ENCODE measurements at regions not wholly inside any gene's neighbourhood (a gene's known extent, or its start where the extent isn't known, plus 50 kb on each side); places are given as distances from the start of the nearest gene placed in this dataset.

- FAIRE-seq (no peak), DNase-seq (ENCODE audit: insufficient read length) (no peak)
- TF ChIP-seq POLR2A (IDR thresholded peaks at IDR 0.05; ENCODE audit: low read depth, low read length) (no peak), TAF1 (IDR thresholded peaks at IDR 0.05; ENCODE audit: borderline replicate concordance, low read depth, low read length) (no peak)
Measured at GRCh38 chr6:85124472-85125354, 325.2 kb upstream of the NT5E start.

- no peak for TF ChIP-seq POLR2AphosphoS5 (IDR thresholded peaks at IDR 0.05; ENCODE audit: low read depth, low read length)
- TF ChIP-seq POLR2A (IDR thresholded peaks at IDR 0.05; ENCODE audit: low read depth, low read length): no peak
- no peak for TF ChIP-seq TAF1 (IDR thresholded peaks at IDR 0.05; ENCODE audit: borderline replicate concordance, low read depth, low read length)
- no peak for DNase-seq (ENCODE audit: insufficient read length)
- no peak for FAIRE-seq
Measured at GRCh38 chr6:85121158-85121557, 328.7 kb upstream of the NT5E start.

GRCh38 chr6:85118652-85119235 is 331.1 kb upstream of the NT5E start:
- no peak for DNase-seq (ENCODE audit: insufficient read length)
- FAIRE-seq: no peak
- no peak for TF ChIP-seq POLR2AphosphoS5 (IDR thresholded peaks at IDR 0.05; ENCODE audit: low read depth, low read length)
- TF ChIP-seq POLR2A (IDR thresholded peaks at IDR 0.05; ENCODE audit: low read depth, low read length): no peak
- TF ChIP-seq TAF1 (IDR thresholded peaks at IDR 0.05; ENCODE audit: borderline replicate concordance, low read depth, low read length): no peak

- FAIRE-seq: no peak
- no peak for DNase-seq (ENCODE audit: insufficient read length)
- TF ChIP-seq TAF1 (IDR thresholded peaks at IDR 0.05; ENCODE audit: borderline replicate concordance, low read depth, low read length) (no peak), POLR2A (IDR thresholded peaks at IDR 0.05; ENCODE audit: low read depth, low read length) (no peak), POLR2AphosphoS5 (IDR thresholded peaks at IDR 0.05; ENCODE audit: low read depth, low read length) (no peak)
Measured at GRCh38 chr6:85118233-85118632, 331.6 kb upstream of the NT5E start.

GRCh38 chr6:85116475-85116874 is 333.4 kb upstream of the NT5E start:
- no peak for DNase-seq (ENCODE audit: insufficient read length)
- TF ChIP-seq TAF1 (IDR thresholded peaks at IDR 0.05; ENCODE audit: borderline replicate concordance, low read depth, low read length): no peak
- FAIRE-seq: no peak

GRCh38 chr6:85115876-85116275 is 334.0 kb upstream of the NT5E start:
- TF ChIP-seq POLR2A (IDR thresholded peaks at IDR 0.05; ENCODE audit: low read depth, low read length) (no peak), POLR2AphosphoS5 (IDR thresholded peaks at IDR 0.05; ENCODE audit: low read depth, low read length) (no peak), TAF1 (IDR thresholded peaks at IDR 0.05; ENCODE audit: borderline replicate concordance, low read depth, low read length) (no peak)

GRCh38 chr6:85115376-85115775 is 334.5 kb upstream of the NT5E start:
- FAIRE-seq: no peak
- DNase-seq (ENCODE audit: insufficient read length): no peak
- TF ChIP-seq TAF1 (IDR thresholded peaks at IDR 0.05; ENCODE audit: borderline replicate concordance, low read depth, low read length): no peak
- TF ChIP-seq POLR2AphosphoS5 (IDR thresholded peaks at IDR 0.05; ENCODE audit: low read depth, low read length): no peak
- TF ChIP-seq POLR2A (IDR thresholded peaks at IDR 0.05; ENCODE audit: low read depth, low read length): no peak

More at GRCh38 chr6:85115876-85116275, 334.0 kb upstream of the NT5E start:
- DNase-seq (ENCODE audit: insufficient read length): no peak
- no peak for FAIRE-seq

- no peak for DNase-seq (ENCODE audit: insufficient read length)
- TF ChIP-seq POLR2A (IDR thresholded peaks at IDR 0.05; ENCODE audit: low read depth, low read length) (no peak), POLR2AphosphoS5 (IDR thresholded peaks at IDR 0.05; ENCODE audit: low read depth, low read length) (no peak), TAF1 (IDR thresholded peaks at IDR 0.05; ENCODE audit: borderline replicate concordance, low read depth, low read length) (no peak)
- FAIRE-seq: no peak
Measured at GRCh38 chr6:85114581-85114935, 335.3 kb upstream of the NT5E start.

- FAIRE-seq (no peak), DNase-seq (ENCODE audit: insufficient read length) (no peak)
- no peak for TF ChIP-seq POLR2A (IDR thresholded peaks at IDR 0.05; ENCODE audit: low read depth, low read length)
- TF ChIP-seq TAF1 (IDR thresholded peaks at IDR 0.05; ENCODE audit: borderline replicate concordance, low read depth, low read length): no peak
- no peak for TF ChIP-seq POLR2AphosphoS5 (IDR thresholded peaks at IDR 0.05; ENCODE audit: low read depth, low read length)
Measured at GRCh38 chr6:85113934-85114580, 335.8 kb upstream of the NT5E start.

- FAIRE-seq (no peak), DNase-seq (ENCODE audit: insufficient read length) (no peak)
- TF ChIP-seq POLR2A (IDR thresholded peaks at IDR 0.05; ENCODE audit: low read depth, low read length) (no peak), POLR2AphosphoS5 (IDR thresholded peaks at IDR 0.05; ENCODE audit: low read depth, low read length) (no peak), TAF1 (IDR thresholded peaks at IDR 0.05; ENCODE audit: borderline replicate concordance, low read depth, low read length) (no peak)
Measured at GRCh38 chr6:85112540-85112939, 337.3 kb upstream of the NT5E start.

- FAIRE-seq: no peak
Measured at GRCh38 chr6:85111481-85112011, 338.3 kb upstream of the NT5E start.

More at GRCh38 chr6:85111481-85112011, 338.3 kb upstream of the NT5E start:
- no peak for DNase-seq (ENCODE audit: insufficient read length)
- TF ChIP-seq TAF1 (IDR thresholded peaks at IDR 0.05; ENCODE audit: borderline replicate concordance, low read depth, low read length) (no peak), POLR2AphosphoS5 (IDR thresholded peaks at IDR 0.05; ENCODE audit: low read depth, low read length) (no peak), POLR2A (IDR thresholded peaks at IDR 0.05; ENCODE audit: low read depth, low read length) (no peak)

All from GM12892 (cell line).